GM19452 (cell line): ENCODE measurements at regions not wholly inside any gene's neighbourhood (a gene's known extent, or its start where the extent isn't known, plus 50 kb on each side); places are given as distances from the start of the nearest gene placed in this dataset.
"Not testable (repeated sequence)": the region's sequence is repeated elsewhere in the genome, so short reads cannot be mapped to it uniquely, and the experiment has no call there.

Source experiments
- ATAC-seq: cut with Tn5 transposase; IDR thresholded peaks from one replicate; pipeline ENCODE4 v1.9.1; 2021; ENCODE audit not compliant: unreplicated experiment

GRCh38 chr21:23131177-23131576 lies 2133.0 kb downstream of the NCAM2 start:
- no peak for ATAC-seq

- ATAC-seq, result no peak
Measured at GRCh38 chr21:23138797-23139196, 2140.6 kb downstream of the NCAM2 start.

GRCh38 chr21:23152130-23152529 lies 2153.9 kb downstream of the NCAM2 start:
- ATAC-seq, result no peak

- ATAC-seq, result not testable (repeated sequence)
Measured at GRCh38 chr21:23153842-23154241, 2155.6 kb downstream of the NCAM2 start.

- no peak for ATAC-seq
Measured at GRCh38 chr21:23155281-23155680, 2157.1 kb downstream of the NCAM2 start.

- ATAC-seq, result no peak
Measured at GRCh38 chr21:23160914-23161313, 2162.7 kb downstream of the NCAM2 start.

- no peak for ATAC-seq
Measured at GRCh38 chr21:23162198-23162946, 2164.2 kb downstream of the NCAM2 start.
